ENCODE measurements at regions not wholly inside any gene's neighbourhood (a gene's known extent, or its start where the extent isn't known, plus 50 kb on each side); places are given as distances from the start of the nearest gene placed in this dataset.

DNA sequence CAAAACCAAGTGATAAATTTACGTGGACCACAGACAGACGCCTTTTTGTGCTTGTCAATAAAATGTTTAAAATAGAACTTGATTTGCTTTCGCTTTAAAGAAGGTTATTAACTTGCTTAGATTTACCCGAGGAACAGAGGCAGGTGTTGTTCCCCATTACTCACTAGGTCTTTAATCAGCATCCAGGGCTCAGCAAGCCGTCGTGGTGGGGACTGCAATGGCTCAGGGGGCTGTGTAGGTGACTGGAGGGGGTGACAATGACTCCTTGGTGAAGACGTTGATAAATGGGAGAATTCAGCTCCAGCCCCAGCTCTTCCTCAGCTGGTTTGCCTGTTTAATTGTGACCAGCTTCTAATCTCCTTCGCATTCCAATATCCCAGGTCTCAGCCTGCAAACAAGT lies 231.4 kb downstream of the TMEM114 start:
- Mint-ChIP-seq H3K4me1 (ENCODE audit: unreplicated experiment) (no peaks in the 10 kb centered on the region), H3K9me3 (ENCODE audit: unreplicated experiment) (peaks cover 20% of the 10 kb centered on the region), H3K36me3 (ENCODE audit: unreplicated experiment) (no peaks in the 10 kb centered on the region), H3K27ac (ENCODE audit: unreplicated experiment) (no peak overlapping the region), H3K4me3 (ENCODE audit: unreplicated experiment) (no peak overlapping the region), H3K27me3 (ENCODE audit: unreplicated experiment) (no peaks in the 10 kb centered on the region)
- TF ChIP-seq, protein P1, sequence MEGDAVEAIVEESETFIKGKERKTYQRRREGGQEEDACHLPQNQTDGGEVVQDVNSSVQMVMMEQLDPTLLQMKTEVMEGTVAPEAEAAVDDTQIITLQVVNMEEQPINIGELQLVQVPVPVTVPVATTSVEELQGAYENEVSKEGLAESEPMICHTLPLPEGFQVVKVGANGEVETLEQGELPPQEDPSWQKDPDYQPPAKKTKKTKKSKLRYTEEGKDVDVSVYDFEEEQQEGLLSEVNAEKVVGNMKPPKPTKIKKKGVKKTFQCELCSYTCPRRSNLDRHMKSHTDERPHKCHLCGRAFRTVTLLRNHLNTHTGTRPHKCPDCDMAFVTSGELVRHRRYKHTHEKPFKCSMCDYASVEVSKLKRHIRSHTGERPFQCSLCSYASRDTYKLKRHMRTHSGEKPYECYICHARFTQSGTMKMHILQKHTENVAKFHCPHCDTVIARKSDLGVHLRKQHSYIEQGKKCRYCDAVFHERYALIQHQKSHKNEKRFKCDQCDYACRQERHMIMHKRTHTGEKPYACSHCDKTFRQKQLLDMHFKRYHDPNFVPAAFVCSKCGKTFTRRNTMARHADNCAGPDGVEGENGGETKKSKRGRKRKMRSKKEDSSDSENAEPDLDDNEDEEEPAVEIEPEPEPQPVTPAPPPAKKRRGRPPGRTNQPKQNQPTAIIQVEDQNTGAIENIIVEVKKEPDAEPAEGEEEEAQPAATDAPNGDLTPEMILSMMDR (IDR thresholded peaks at IDR 0.05) = no peak
- no peak for DNase-seq (ENCODE audit: extremely low spot score, unreplicated experiment)

DNA sequence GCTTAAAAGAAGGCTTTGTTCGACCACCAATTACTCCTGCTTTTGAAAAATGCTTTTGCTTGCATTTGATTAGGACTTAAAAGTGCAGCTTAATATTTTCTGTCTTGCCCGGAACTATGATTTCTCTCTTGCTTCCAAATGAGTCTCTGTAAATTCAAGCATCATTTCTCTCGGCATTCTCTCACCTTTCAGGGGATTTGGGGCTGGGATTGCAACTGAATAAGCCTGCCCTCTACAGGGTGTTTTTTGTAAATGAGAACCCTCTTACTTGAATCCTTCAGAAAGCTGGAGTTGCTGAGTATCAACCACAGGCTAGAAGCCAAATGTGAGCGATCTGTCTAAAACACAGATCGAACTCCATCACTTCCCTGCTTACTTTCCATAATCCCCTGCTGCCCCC lies 234.6 kb downstream of the TMEM114 start:
- Mint-ChIP-seq H3K27me3 (ENCODE audit: unreplicated experiment) (no peaks in the 10 kb centered on the region), H3K4me3 (ENCODE audit: unreplicated experiment) (no peak overlapping the region), H3K9me3 (ENCODE audit: unreplicated experiment) (peaks cover 19% of the 10 kb centered on the region), H3K36me3 (ENCODE audit: unreplicated experiment) (no peaks in the 10 kb centered on the region), H3K27ac (ENCODE audit: unreplicated experiment) (no peak overlapping the region), H3K4me1 (ENCODE audit: unreplicated experiment) (no peaks in the 10 kb centered on the region)
- no peak for DNase-seq (ENCODE audit: extremely low spot score, unreplicated experiment)
- TF ChIP-seq, protein P1 (IDR thresholded peaks at IDR 0.05) = no peak

DNA sequence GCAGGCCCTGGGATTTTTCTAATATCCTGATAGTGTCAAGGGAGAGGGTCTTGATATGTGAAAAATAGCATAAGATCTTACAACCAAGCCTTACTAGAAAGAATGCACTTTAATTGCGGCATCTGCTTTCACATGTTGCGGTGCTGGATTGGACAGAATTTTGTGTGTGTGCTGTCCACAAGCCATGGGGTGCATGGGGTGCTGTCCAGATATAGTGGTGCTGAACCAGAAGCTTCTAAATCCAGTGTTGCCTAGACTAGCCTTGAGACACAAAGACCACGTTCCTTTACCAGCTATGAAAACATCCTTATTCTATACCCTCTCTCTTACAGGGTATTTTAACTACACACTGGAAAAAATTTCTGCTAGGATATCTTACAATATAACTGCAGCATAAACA lies 244.0 kb downstream of the TMEM114 start:
- Mint-ChIP-seq H3K4me1 (ENCODE audit: unreplicated experiment) (no peaks in the 10 kb centered on the region), H3K9me3 (ENCODE audit: unreplicated experiment) (peaks cover 39% of the 10 kb centered on the region), H3K36me3 (ENCODE audit: unreplicated experiment) (no peaks in the 10 kb centered on the region), H3K27ac (ENCODE audit: unreplicated experiment) (no peak overlapping the region), H3K4me3 (ENCODE audit: unreplicated experiment) (no peak overlapping the region), H3K27me3 (ENCODE audit: unreplicated experiment) (no peaks in the 10 kb centered on the region)
- DNase-seq (ENCODE audit: extremely low spot score, unreplicated experiment) = no peak
- TF ChIP-seq, protein P1 (IDR thresholded peaks at IDR 0.05) = no peak

DNA sequence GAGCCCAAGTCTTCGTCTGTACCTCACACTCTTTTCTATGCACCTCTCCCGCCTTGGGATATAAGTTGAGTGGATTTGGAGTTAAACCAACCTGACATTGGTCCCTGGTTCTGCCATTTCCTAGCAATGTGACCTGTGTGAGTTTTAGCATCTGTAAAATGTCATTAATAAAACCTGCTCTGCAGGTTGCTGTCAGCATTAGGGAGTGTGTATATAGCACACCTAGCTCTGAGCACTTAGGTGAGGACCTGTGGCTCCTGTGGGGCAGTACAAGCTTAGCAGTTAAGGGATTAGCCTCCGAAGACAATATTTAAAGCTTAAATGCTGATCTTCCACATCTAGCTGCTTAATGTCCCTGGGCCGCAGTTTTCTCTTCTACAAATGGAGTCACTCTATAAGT lies 248.0 kb downstream of the TMEM114 start:
- H3K4me3 Mint-ChIP-seq (ENCODE audit: unreplicated experiment) = no peak overlapping the region
- no peaks in the 10 kb centered on the region for H3K4me1 Mint-ChIP-seq (ENCODE audit: unreplicated experiment)
- DNase-seq (ENCODE audit: extremely low spot score, unreplicated experiment) = no peak
- peaks cover 42% of the 10 kb centered on the region for H3K9me3 Mint-ChIP-seq (ENCODE audit: unreplicated experiment)
- no peaks in the 10 kb centered on the region for H3K27me3 Mint-ChIP-seq (ENCODE audit: unreplicated experiment)
- no peaks in the 10 kb centered on the region for H3K36me3 Mint-ChIP-seq (ENCODE audit: unreplicated experiment)
- TF ChIP-seq, protein P1 (IDR thresholded peaks at IDR 0.05) = no peak
- H3K27ac Mint-ChIP-seq (ENCODE audit: unreplicated experiment) = no peak overlapping the region

DNA sequence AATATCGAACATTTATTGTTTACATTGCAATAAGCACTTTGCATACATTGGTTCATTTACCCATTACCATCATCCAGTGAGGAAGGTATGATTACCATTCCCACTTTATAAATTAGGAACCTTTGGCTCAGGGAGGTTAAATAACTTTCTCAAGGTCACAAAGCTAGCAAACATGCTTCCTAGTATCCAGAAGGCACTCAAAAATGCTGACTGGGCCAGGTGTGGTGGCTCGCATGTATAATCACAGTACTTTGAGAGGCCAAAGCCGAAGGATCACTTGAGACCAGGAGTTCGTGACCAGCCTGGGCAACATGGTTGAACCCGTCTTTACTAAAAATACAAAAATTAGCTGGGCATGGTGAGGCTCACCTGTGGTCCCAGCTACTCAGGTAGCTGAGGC lies 259.6 kb downstream of the TMEM114 start:
- TF ChIP-seq, protein P1 (IDR thresholded peaks at IDR 0.05) = no peak
- H3K4me1 Mint-ChIP-seq (ENCODE audit: unreplicated experiment) = no peaks in the 10 kb centered on the region

More for the DNA sequence above, 259.6 kb downstream of the TMEM114 start:
- Mint-ChIP-seq H3K27ac (ENCODE audit: unreplicated experiment) (no peak overlapping the region), H3K4me3 (ENCODE audit: unreplicated experiment) (no peak overlapping the region), H3K36me3 (ENCODE audit: unreplicated experiment) (no peaks in the 10 kb centered on the region), H3K27me3 (ENCODE audit: unreplicated experiment) (no peaks in the 10 kb centered on the region), H3K9me3 (ENCODE audit: unreplicated experiment) (peaks cover 23% of the 10 kb centered on the region)
- no peak for DNase-seq (ENCODE audit: extremely low spot score, unreplicated experiment)
